Subcutaneous abdominal adipose tissue (tissue), 5 donors: ENCODE measurements at regions not wholly inside any gene's neighbourhood (a gene's known extent, or its start where the extent isn't known, plus 50 kb on each side); places are given as distances from the start of the nearest gene placed in this dataset.

ENCODE experiments used
- H3K27ac ChIP-seq: one replicate; pipeline ENCODE4 v1.7.0; 2013; ENCODE audit warnings: low read depth, mild to moderate bottlenecking, inconsistent platforms, low read length, moderate library complexity
- H3K27me3 ChIP-seq, 5 donors: one replicate each; pipeline ENCODE4 v1.7.0; 2013; ENCODE audit warnings: low read length in 5 of 5, inconsistent platforms in 1 of 5; ENCODE audit not compliant: control insufficient read depth in 5 of 5, insufficient read depth in 4 of 5
- H3K36me3 ChIP-seq, 5 donors: one replicate each; pipeline ENCODE4 v1.7.0; 2013; ENCODE audit warnings: low read length in 5 of 5; ENCODE audit not compliant: control insufficient read depth in 5 of 5, insufficient read depth in 5 of 5
- H3K4me1 ChIP-seq, 5 donors: one replicate each; pipeline ENCODE4 v1.7.0; 2013; ENCODE audit warnings: low read length in 5 of 5, mild to moderate bottlenecking in 3 of 5, moderate library complexity in 1 of 5; ENCODE audit not compliant: control insufficient read depth in 5 of 5, insufficient read depth in 5 of 5
- H3K4me3 ChIP-seq, 5 donors: one replicate each; pipeline ENCODE4 v1.7.0; 2013; ENCODE audit warnings: low read length in 5 of 5, low read depth in 1 of 5
- H3K9ac ChIP-seq, 5 donors: one replicate each; pipeline ENCODE4 v1.7.0; 2013; ENCODE audit warnings: low read length in 5 of 5, mild to moderate bottlenecking in 4 of 5, moderate library complexity in 3 of 5
- H3K9me3 ChIP-seq, 5 donors: one replicate each; pipeline ENCODE4 v1.7.0; 2013; ENCODE audit warnings: low read length in 5 of 5; ENCODE audit not compliant: control insufficient read depth in 5 of 5
- donor health status: healthy.
- donor health status: healthy.
- donor health status: healthy.
- donor health status: healthy.
- donor health status: healthy.

- Histone ChIP-seq H3K9ac (peak overlapping the region in 2 of 5 donors; percentile 28 to 63), H3K4me1 (peaks cover 0 to 7% (median 4%) of the 10 kb centered on the region in 5 donors), H3K27ac (peak overlapping the region; percentile 62)
Observed at GRCh38 chrX:131752493-131753198, 208.8 kb downstream of the OR13H1 start.

GRCh38 chrX:131762802-131763234, 218.9 kb downstream of the OR13H1 start:
- Histone ChIP-seq H3K27me3 (no peaks in the 10 kb centered on the region), H3K4me3 (peak overlapping the region; percentile 59 to 82 (median 63)), H3K36me3 (no peaks in the 10 kb centered on the region), H3K4me1 (peaks cover 3 to 22% (median 20%) of the 10 kb centered on the region in 5 donors), H3K9ac (no peak overlapping the region), H3K27ac (no peak overlapping the region), H3K9me3 (no peaks in the 10 kb centered on the region)

More at GRCh38 chrX:131752493-131753198, 208.8 kb downstream of the OR13H1 start:
- Histone ChIP-seq H3K27me3 (no peaks in the 10 kb centered on the region), H3K9me3 (no peaks in the 10 kb centered on the region), H3K4me3 (peak overlapping the region; percentile 68 to 86 (median 72)), H3K36me3 (no peaks in the 10 kb centered on the region)

DNA sequence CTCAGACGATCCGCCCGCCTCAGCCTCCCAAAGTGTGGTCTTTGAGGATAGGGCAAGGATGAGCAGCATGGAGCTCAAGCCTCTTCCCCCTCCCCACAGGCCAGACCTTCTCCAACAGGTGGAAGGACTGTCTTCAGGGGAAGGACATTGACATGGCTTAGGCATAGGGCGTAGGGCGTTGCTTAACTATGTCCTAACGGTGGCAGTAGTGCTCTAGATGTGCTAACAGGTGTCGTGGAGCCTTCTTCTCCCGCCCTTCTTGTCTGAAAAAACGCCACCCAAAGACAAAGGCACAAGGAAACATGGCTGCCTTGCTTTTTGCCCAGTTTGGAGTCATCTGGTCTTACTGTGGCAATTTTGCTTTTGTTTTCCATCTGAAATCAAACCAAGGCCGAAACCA, 219.8 kb downstream of the OR13H1 start:
- Histone ChIP-seq H3K4me3 (peak overlapping the region; percentile 59 to 82 (median 63)), H3K27me3 (no peaks in the 10 kb centered on the region), H3K9me3 (no peaks in the 10 kb centered on the region), H3K36me3 (no peaks in the 10 kb centered on the region), H3K9ac (peak overlapping the region in 1 of 5 donors; percentile 13), H3K4me1 (peaks cover 4 to 26% (median 24%) of the 10 kb centered on the region in 5 donors), H3K27ac (no peak overlapping the region)

DNA sequence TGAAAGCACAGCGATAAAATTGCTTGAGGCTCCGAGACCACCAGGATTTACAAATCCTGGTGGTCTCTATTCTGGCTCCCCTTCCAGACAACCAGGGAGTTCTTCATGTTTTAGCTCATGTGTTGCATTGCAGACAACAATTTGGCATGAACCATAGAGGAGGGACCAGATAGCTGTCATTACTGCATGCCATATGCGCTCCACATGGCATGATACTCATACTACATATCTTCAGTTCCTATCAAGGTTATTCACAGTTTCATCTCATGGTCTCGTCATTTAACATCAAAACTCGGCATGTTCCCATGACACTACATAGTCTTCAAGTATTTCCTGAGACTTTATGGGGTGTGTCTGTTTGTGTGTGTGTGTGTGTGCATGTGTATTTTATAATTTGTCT, 220.3 kb downstream of the OR13H1 start:
- H3K27me3 ChIP-seq, result no peaks in the 10 kb centered on the region
- H3K36me3 ChIP-seq, result no peaks in the 10 kb centered on the region
- H3K9me3 ChIP-seq, result no peaks in the 10 kb centered on the region
- H3K4me3 ChIP-seq, result peak overlapping the region; percentile 59 to 82 (median 63)
- H3K9ac ChIP-seq, result no peak overlapping the region
- H3K4me1 ChIP-seq, result peaks cover 4 to 26% (median 24%) of the 10 kb centered on the region in 5 donors
- no peak overlapping the region for H3K27ac ChIP-seq

GRCh38 chrX:131778269-131779218, 234.7 kb downstream of the OR13H1 start:
- Histone ChIP-seq H3K9ac (peak overlapping the region in 3 of 5 donors; percentile 16 to 53 (median 51)), H3K4me1 (peaks cover 2 to 21% (median 18%) of the 10 kb centered on the region in 5 donors), H3K4me3 (peak overlapping the region; percentile 65 to 73 (median 69)), H3K9me3 (no peaks in the 10 kb centered on the region), H3K27me3 (peaks cover 0 to under 1% (median 0%) of the 10 kb centered on the region in 5 donors), H3K36me3 (no peaks in the 10 kb centered on the region), H3K27ac (no peak overlapping the region)

DNA sequence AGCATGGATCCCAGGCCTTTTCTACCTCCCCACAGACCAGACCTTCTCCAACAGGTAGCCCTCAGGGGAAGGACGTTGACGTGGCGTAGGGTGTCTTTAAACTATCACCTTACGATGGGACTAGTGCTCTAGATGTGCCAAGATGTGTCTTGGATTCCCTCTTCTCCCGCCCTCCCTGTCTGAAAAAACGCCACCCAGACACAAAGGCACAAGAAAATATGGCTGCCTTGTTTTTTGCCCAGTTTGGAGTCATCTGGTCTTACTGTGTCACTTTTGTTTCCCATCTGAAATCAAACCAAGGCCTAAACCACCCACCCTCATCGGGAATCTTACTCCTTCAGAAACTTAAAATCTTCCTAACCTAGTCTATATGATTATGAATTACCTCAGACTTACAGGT, 235.4 kb downstream of the OR13H1 start:
- H3K9me3 ChIP-seq, result no peaks in the 10 kb centered on the region
- no peaks in the 10 kb centered on the region for H3K27me3 ChIP-seq
- peak overlapping the region; percentile 65 to 73 (median 69) for H3K4me3 ChIP-seq
- peak overlapping the region in 1 of 5 donors; percentile 16 for H3K9ac ChIP-seq
- H3K36me3 ChIP-seq, result no peaks in the 10 kb centered on the region
- H3K27ac ChIP-seq, result no peak overlapping the region
- H3K4me1 ChIP-seq, result peaks cover 2 to 26% (median 21%) of the 10 kb centered on the region in 5 donors

DNA sequence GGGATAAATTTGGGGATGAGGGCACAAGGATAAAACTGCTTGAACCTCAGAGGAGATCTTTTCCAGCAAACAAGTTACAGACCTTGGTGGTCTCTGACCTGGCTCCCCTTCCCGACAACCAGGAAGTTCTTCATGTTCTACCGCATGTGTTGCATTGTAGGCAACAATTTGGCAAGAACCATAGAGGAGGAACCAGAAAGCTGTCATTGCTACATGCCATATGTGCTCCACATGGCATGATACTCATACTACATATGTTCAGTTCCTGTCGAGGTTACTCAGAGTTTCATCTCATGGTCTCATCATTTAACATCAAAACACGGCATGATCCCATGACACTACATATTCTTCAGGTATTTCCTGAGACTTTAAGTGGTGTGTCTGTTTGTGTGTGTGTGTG, 235.9 kb downstream of the OR13H1 start:
- Histone ChIP-seq H3K4me1 (peaks cover 2 to 26% (median 21%) of the 10 kb centered on the region in 5 donors), H3K9me3 (no peaks in the 10 kb centered on the region), H3K4me3 (no peak overlapping the region), H3K27me3 (no peaks in the 10 kb centered on the region), H3K9ac (no peak overlapping the region), H3K27ac (no peak overlapping the region), H3K36me3 (no peaks in the 10 kb centered on the region)

- H3K9ac ChIP-seq, result no peak overlapping the region
- no peaks in the 10 kb centered on the region for H3K27me3 ChIP-seq
- H3K9me3 ChIP-seq, result no peaks in the 10 kb centered on the region
- H3K27ac ChIP-seq, result no peak overlapping the region
- no peak overlapping the region for H3K4me3 ChIP-seq
- H3K36me3 ChIP-seq, result no peaks in the 10 kb centered on the region
- peaks cover 2 to 26% (median 21%) of the 10 kb centered on the region in 5 donors for H3K4me1 ChIP-seq
Observed at GRCh38 chrX:131782646-131783045, 238.8 kb downstream of the OR13H1 start.

DNA sequence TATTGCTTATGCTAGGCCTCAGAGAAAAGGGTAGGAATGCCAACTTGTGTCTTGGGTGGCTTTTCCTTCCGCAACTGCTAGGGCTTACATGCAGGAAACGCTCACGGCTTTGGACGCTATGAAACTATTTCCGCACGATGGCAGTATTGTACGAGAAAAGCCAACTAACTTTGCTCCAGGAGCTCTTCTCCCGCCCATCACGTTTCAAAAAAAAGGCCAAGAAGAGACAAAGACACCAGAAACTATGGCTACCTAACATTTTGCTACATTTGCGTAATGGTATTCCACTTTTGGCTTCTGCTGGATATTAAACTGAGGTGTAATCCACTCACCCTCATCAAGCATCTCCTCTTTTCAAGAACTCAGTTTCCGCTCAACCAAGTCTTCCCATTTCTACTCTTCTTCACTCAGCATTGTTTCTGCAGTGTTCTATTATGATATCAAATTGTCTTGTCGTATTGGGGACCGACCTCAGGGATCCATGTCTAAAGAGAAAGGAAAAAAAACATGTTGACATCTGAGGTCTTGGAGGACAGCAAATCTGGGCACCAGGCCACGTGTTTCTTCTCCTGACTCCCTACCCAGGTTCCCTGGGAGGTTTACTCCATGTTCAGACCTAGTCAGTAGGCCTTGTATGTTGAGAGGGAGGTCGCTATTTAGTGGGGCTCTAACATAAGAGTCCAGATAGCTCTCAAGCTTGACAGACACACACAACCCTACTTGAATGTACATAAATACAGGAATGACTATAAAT, 239.4 kb upstream of the STK26 start:
- H3K27ac ChIP-seq, result no peak overlapping the region
- H3K4me1 ChIP-seq, result peaks cover 2 to 20% (median 15%) of the 10 kb centered on the region in 5 donors
- no peak overlapping the region for H3K9ac ChIP-seq
- H3K4me3 ChIP-seq, result peak overlapping the region in 4 of 5 donors; percentile 35 to 55 (median 52)
- H3K9me3 ChIP-seq, result no peaks in the 10 kb centered on the region
- no peaks in the 10 kb centered on the region for H3K27me3 ChIP-seq
- no peaks in the 10 kb centered on the region for H3K36me3 ChIP-seq
